SK-N-SH (cell line): ENCODE measurements at regions not wholly inside any gene's neighbourhood (a gene's known extent, or its start where the extent isn't known, plus 50 kb on each side); places are given as distances from the start of the nearest gene placed in this dataset.

Experiments used
- CTCF ChIA-PET: fragments of 300-600, 350-600 bp; formaldehyde crosslinking; extraction: SDS; loops from one replicate; lab custom pipeline; 2021; lab: Yijun Ruan, JAX
- POLR2A ChIA-PET: fragments of 350-600 bp; sonication (Branson Sonifier 250); formaldehyde crosslinking; extraction: SDS; loops from one replicate; lab custom pipeline; 2020; ENCODE audit warnings: antibody characterized with exemption, inconsistent platforms; lab: Yijun Ruan, JAX
- DNase-seq: peaks from one replicate; pipeline ENCODE4 v3.0.0; 2012
- H2AFZ ChIP-seq: fragments of 200-600 bp; sonication (generic); 2 replicates; pipeline ENCODE4 v1.8.1; 2016; ENCODE audit warnings: antibody characterized with exemption, mild to moderate bottlenecking, low read depth
- H3F3A ChIP-seq: fragments of 200-600 bp; sonication (generic); replicated peaks from 2 replicates; pipeline ENCODE3; 2016; ENCODE audit warnings: antibody characterized with exemption, mild to moderate bottlenecking; ENCODE audit not compliant: insufficient read depth
- H3K27ac ChIP-seq, 2 experiments: fragments of 200-500 bp in 1 of 2; fragments of 200-600 bp in 1 of 2; sonication (Bioruptor generic) in 1 of 2; sonication (generic), shearing (Covaris generic) in 1 of 2; 2 replicates each; pipeline versions ENCODE4 v1.5.1 to v1.6.1; 2014 to 2016; ENCODE audit warnings: low read depth in 2 of 2, inconsistent platforms in 1 of 2, low read length in 1 of 2, mild to moderate bottlenecking in 1 of 2, mixed read lengths in 1 of 2
- H3K27me3 ChIP-seq: fragments of 200-600 bp; sonication (generic), shearing (Covaris generic); 2 replicates; pipeline ENCODE4 v1.6.1; 2016; ENCODE audit warnings: mixed run types; ENCODE audit not compliant: insufficient read depth
- H3K36me3 ChIP-seq, 2 experiments: fragments of 200-500 bp in 1 of 2; fragments of 200-600 bp in 1 of 2; sonication (Bioruptor generic) in 1 of 2; sonication (generic) in 1 of 2; replicated peaks in 1 of 2; 2 replicates each; pipeline versions ENCODE3 to v1.5.1; 2014 to 2016; ENCODE audit warnings: low read length in 1 of 2, mild to moderate bottlenecking in 1 of 2; ENCODE audit not compliant: insufficient read depth in 2 of 2, control insufficient read depth in 1 of 2
- H3K4me1 ChIP-seq, 2 experiments: fragments of 200-500 bp in 1 of 2; fragments of 200-600 bp in 1 of 2; sonication (Bioruptor generic) in 1 of 2; sonication (generic), shearing (Covaris generic) in 1 of 2; 2 replicates each; pipeline versions ENCODE4 v1.5.1 to v1.6.1; 2014 to 2016; ENCODE audit warnings: low read depth in 1 of 2, low read length in 1 of 2, mixed run types in 1 of 2; ENCODE audit not compliant: insufficient read depth in 2 of 2, control insufficient read depth in 1 of 2
- H3K4me2 ChIP-seq: fragments of 200-600 bp; sonication (generic), shearing (Covaris generic); 2 replicates; pipeline ENCODE4 v1.6.1; 2017; ENCODE audit warnings: mixed run types
- H3K4me3 ChIP-seq, 2 experiments: fragments of 200-500 bp in 1 of 2; fragments of 200-600 bp in 1 of 2; sonication (Bioruptor generic) in 1 of 2; sonication (generic), shearing (Covaris generic) in 1 of 2; 2 replicates each; pipeline versions ENCODE4 v1.5.1 to v1.8.1; 2014 to 2016; ENCODE audit warnings: low read depth in 2 of 2, inconsistent platforms in 1 of 2, low read length in 1 of 2, mild to moderate bottlenecking in 1 of 2, mixed read lengths in 1 of 2, moderate library complexity in 1 of 2
- H3K79me2 ChIP-seq: fragments of 200-600 bp; sonication (generic); 2 replicates; pipeline ENCODE4 v1.8.1; 2017; ENCODE audit warnings: mild to moderate bottlenecking; ENCODE audit not compliant: insufficient read depth
- H3K9ac ChIP-seq: fragments of 200-600 bp; sonication (generic); 2 replicates; pipeline ENCODE4 v1.6.1; 2017; ENCODE audit warnings: mixed run types
- H3K9me2 ChIP-seq: fragments of 200-600 bp; sonication (generic); 2 replicates; pipeline ENCODE4 v1.6.1; 2017; ENCODE audit warnings: mixed run types
- H3K9me3 ChIP-seq: fragments of 200-600 bp; sonication (generic); 2 replicates; pipeline ENCODE4 v1.6.1; 2017; ENCODE audit warnings: mixed run types, mild to moderate bottlenecking, moderate library complexity
- H4K20me1 ChIP-seq: fragments of 200-600 bp; sonication (generic); 2 replicates; pipeline ENCODE4 v1.6.1; 2017; ENCODE audit warnings: mild to moderate bottlenecking, mixed run types; ENCODE audit not compliant: insufficient read depth
- CHD2 ChIP-seq: fragments of 150-350 bp; IDR thresholded peaks from 2 replicates; pipeline ENCODE4 v1.6.1; 2018; ENCODE audit warnings: low read length; ENCODE audit not compliant: partially characterized antibody
- CTCF ChIP-seq: fragments of 200-600 bp; sonication (generic); IDR thresholded peaks from 2 replicates; pipeline ENCODE4 v1.6.1; 2017; ENCODE audit warnings: antibody characterized with exemption, mild to moderate bottlenecking, moderate library complexity
- EP300 ChIP-seq, 2 experiments: IDR thresholded peaks; 2 replicates each; pipeline versions ENCODE4 v1.4.0 to v1.6.1; 2012; ENCODE audit warnings: borderline replicate concordance in 1 of 2, low read depth in 1 of 2, low read length in 1 of 2
- FOSL2 ChIP-seq: IDR thresholded peaks from 2 replicates; pipeline ENCODE4 v1.4.0; 2012; ENCODE audit warnings: low read depth, mild to moderate bottlenecking, moderate library complexity, borderline replicate concordance
- FOXM1 ChIP-seq: IDR thresholded peaks from 2 replicates; pipeline ENCODE4 v1.4.0; 2012; ENCODE audit warnings: low read depth, mild to moderate bottlenecking
- NFIC ChIP-seq: IDR thresholded peaks from 2 replicates; pipeline ENCODE4 v1.4.0; 2012; ENCODE audit warnings: borderline replicate concordance
- POLR2AphosphoS5 ChIP-seq: IDR thresholded peaks from 2 replicates; pipeline ENCODE4 v1.6.1; 2012; ENCODE audit warnings: low read depth, low read length
- RCOR1 ChIP-seq: fragments of 150-350 bp; IDR thresholded peaks from 2 replicates; pipeline ENCODE4 v1.6.1; 2017; ENCODE audit warnings: antibody characterized with exemption, low read length
- SMC3 ChIP-seq: IDR thresholded peaks from 2 replicates; pipeline ENCODE4 v1.6.1; 2012; ENCODE audit warnings: low read depth, low read length, improper control_type of control experiment
- TAF1 ChIP-seq: IDR thresholded peaks from 2 replicates; pipeline ENCODE4 v1.6.1; 2012; ENCODE audit warnings: low read depth, mild to moderate bottlenecking, low read length, moderate library complexity, borderline replicate concordance
- TCF12 ChIP-seq: IDR thresholded peaks from 2 replicates; pipeline ENCODE4 v1.4.0; 2012
- TEAD4 ChIP-seq: IDR thresholded peaks from 2 replicates; pipeline ENCODE4 v1.4.0; 2012; ENCODE audit warnings: mild to moderate bottlenecking, borderline replicate concordance; ENCODE audit not compliant: insufficient read depth
- ZBTB33 ChIP-seq: IDR thresholded peaks from 2 replicates; pipeline ENCODE4 v1.4.0; 2012; ENCODE audit warnings: low read depth, borderline replicate concordance
- WGBS: methylation state at CpG from one replicate; pipeline ENCODE4 v1.1.6; 2017; ENCODE audit warnings: low lambda C conversion rate; 5-methylcytosine and 5-hydroxymethylcytosine counted together

- H3K27me3 ChIP-seq, result no peaks in the 10 kb centered on the region
- no peaks in the 10 kb centered on the region for H3K4me1 ChIP-seq
- no peaks in the 10 kb centered on the region for H3K79me2 ChIP-seq
- ChIA-PET POLR2A (no interaction called here), CTCF (no interaction called here)
- 79% methylated on average over 11 of the region's 17 CpGs for WGBS
- no peak overlapping the region for H3K27ac ChIP-seq
- H3K9me2 ChIP-seq, result no peaks in the 10 kb centered on the region
- no peak for TF ChIP-seq CTCF
- no peak for TF ChIP-seq NFIC
- no peak for TF ChIP-seq TCF12
- TF ChIP-seq SMC3, result no peak
- TF ChIP-seq POLR2AphosphoS5, result no peak
- TF ChIP-seq FOXM1, result no peak
- no peak overlapping the region for H3K9ac ChIP-seq
- no peak for DNase-seq
- no peak overlapping the region for H3K4me3 ChIP-seq
- H3K36me3 ChIP-seq, result no peaks in the 10 kb centered on the region
- no peak overlapping the region for H3K4me2 ChIP-seq
- no peaks in the 10 kb centered on the region for H3K9me3 ChIP-seq
- H3F3A ChIP-seq, result no peaks in the 10 kb centered on the region
- H4K20me1 ChIP-seq, result no peaks in the 10 kb centered on the region
- H2AFZ ChIP-seq, result no peak overlapping the region
Observed at GRCh38 chr13:50340551-50341287, 325.5 kb downstream of the KCNRG start.

- H3K27me3 ChIP-seq, result no peaks in the 10 kb centered on the region
- ChIA-PET CTCF (no interaction called here), POLR2A (no interaction called here)
- TF ChIP-seq CTCF (no peak), TAF1 (no peak), FOXM1 (no peak), CHD2 (no peak), TEAD4 (no peak), RCOR1 (no peak), EP300 (IDR thresholded peaks at IDR 0.05; ENCODE audit: borderline replicate concordance in 1 of 2, low read depth in 1 of 2, low read length in 1 of 2) (no peak), ZBTB33 (no peak), FOSL2 (no peak)
- no peak overlapping the region for H3K9ac ChIP-seq
- H2AFZ ChIP-seq, result no peak overlapping the region
- no peaks in the 10 kb centered on the region for H3K79me2 ChIP-seq
- H3K4me1 ChIP-seq, result no peaks in the 10 kb centered on the region
- no peak overlapping the region for H3K27ac ChIP-seq
- no peak overlapping the region for H3K4me2 ChIP-seq
- 58% methylated on average over 2 of the region's 2 CpGs for WGBS
- no peaks in the 10 kb centered on the region for H3F3A ChIP-seq
- H4K20me1 ChIP-seq, result no peaks in the 10 kb centered on the region
- no peaks in the 10 kb centered on the region for H3K9me2 ChIP-seq
- no peak for DNase-seq
- no peak overlapping the region for H3K4me3 ChIP-seq
- H3K36me3 ChIP-seq, result no peaks in the 10 kb centered on the region
- H3K9me3 ChIP-seq, result no peaks in the 10 kb centered on the region
Observed at GRCh38 chr13:50341526-50341925, 326.3 kb downstream of the KCNRG start.
